H1 (cell line): ENCODE measurements at regions not wholly inside any gene's neighbourhood (a gene's known extent, or its start where the extent isn't known, plus 50 kb on each side); places are given as distances from the start of the nearest gene placed in this dataset.

Source experiments
- CTCF ChIA-PET: fragments of 300-600 bp; sonication (Branson Sonifier 250); formaldehyde crosslinking; loops from one replicate; lab custom pipeline; 2021; ENCODE audit not compliant: partially characterized antibody; lab: Charles Lee
- POLR2A ChIA-PET: fragments of 300-600 bp; sonication (Branson Sonifier 250); formaldehyde crosslinking; loops from one replicate; lab custom pipeline; 2021; ENCODE audit warnings: inconsistent platforms; ENCODE audit not compliant: partially characterized antibody; lab: Charles Lee
- DNase-seq, 2 experiments: peaks; one replicate each; pipeline versions ENCODE4 v3.0.0 to v3.0.0-alpha.2; 2010 to 2022; ENCODE audit warnings: low spot score in 2 of 2, low read depth in 1 of 2, mixed read lengths in 1 of 2
- FAIRE-seq: peaks from 2 replicates; lab custom pipeline; 2011; peaks lifted over from hg19 to GRCh38; lab: Jason Lieb, UNC
- H2AFZ ChIP-seq: 2 replicates; pipeline ENCODE4 v1.8.1; 2012; ENCODE audit warnings: low read length, inconsistent platforms
- H2AK5ac ChIP-seq: 2 replicates; pipeline ENCODE4 v1.6.1; 2013; ENCODE audit warnings: low read depth, low read length
- H2BK120ac ChIP-seq: replicated peaks from 2 replicates; pipeline ENCODE3; 2013; ENCODE audit warnings: low read depth, low read length, inconsistent platforms
- H2BK12ac ChIP-seq: 2 replicates; pipeline ENCODE4 v1.6.1; 2013; ENCODE audit warnings: low read depth, low read length
- H2BK15ac ChIP-seq: 2 replicates; pipeline ENCODE4 v1.6.1; 2013; ENCODE audit warnings: low read length
- H2BK20ac ChIP-seq: 2 replicates; pipeline ENCODE4 v1.6.1; 2013; ENCODE audit warnings: low read length
- H2BK5ac ChIP-seq: 2 replicates; pipeline ENCODE4 v1.6.1; 2013; ENCODE audit warnings: low read depth, low read length
- H3K14ac ChIP-seq: 2 replicates; pipeline ENCODE4 v1.6.1; 2013; ENCODE audit warnings: inconsistent platforms; ENCODE audit not compliant: insufficient read length
- H3K18ac ChIP-seq: 2 replicates; pipeline ENCODE4 v1.6.1; 2013; ENCODE audit warnings: low read length; ENCODE audit errors: extremely low read depth
- H3K23ac ChIP-seq: 2 replicates; pipeline ENCODE4 v1.6.1; 2013; ENCODE audit warnings: inconsistent platforms; ENCODE audit not compliant: insufficient read length
- H3K23me2 ChIP-seq: 2 replicates; pipeline ENCODE4 v1.6.1; 2013; ENCODE audit warnings: low read depth, low read length
- H3K27ac ChIP-seq: 2 replicates; pipeline ENCODE4 v1.6.1; 2011; ENCODE audit warnings: low read depth, low read length, inconsistent platforms
- H3K27me3 ChIP-seq, 4 experiments: replicated peaks in 1 of 4; 1 replicate in 1 of 4; 2 replicates in 3 of 4; pipeline versions ENCODE4 v1.6.1 to v1.8.1; 2011 to 2013; ENCODE audit warnings: low read length in 3 of 4, mild to moderate bottlenecking in 3 of 4, inconsistent platforms in 2 of 4, mixed read lengths in 2 of 4, moderate library complexity in 1 of 4; ENCODE audit not compliant: control insufficient read depth in 3 of 4, insufficient read depth in 3 of 4; ENCODE audit errors: extremely low read depth in 1 of 4
- H3K36me3 ChIP-seq, 4 experiments: 2 replicates each; pipeline versions ENCODE4 v1.6.1 to v1.8.1; 2011 to 2013; ENCODE audit warnings: mild to moderate bottlenecking in 4 of 4, low read length in 3 of 4, moderate library complexity in 2 of 4, control low read depth in 1 of 4, inconsistent platforms in 1 of 4; ENCODE audit not compliant: insufficient read depth in 4 of 4, control insufficient read depth in 2 of 4
- H3K4ac ChIP-seq: replicated peaks from 2 replicates; pipeline ENCODE3; 2013; ENCODE audit warnings: low read length, low read depth, mixed read lengths, inconsistent platforms; ENCODE audit not compliant: insufficient read length
- H3K4me1 ChIP-seq, 4 experiments: replicated peaks in 1 of 4; 1 replicate in 1 of 4; 2 replicates in 3 of 4; pipeline versions ENCODE4 v1.6.1 to v1.8.1; 2011 to 2013; ENCODE audit warnings: low read length in 3 of 4, inconsistent platforms in 2 of 4, mixed read lengths in 1 of 4; ENCODE audit not compliant: insufficient read depth in 4 of 4, control insufficient read depth in 3 of 4
- H3K4me2 ChIP-seq, 2 experiments: 2 replicates each; pipeline versions ENCODE4 v1.6.1 to v1.8.1; 2011 to 2013; ENCODE audit warnings: low read depth in 2 of 2, low read length in 2 of 2, control low read depth in 1 of 2, inconsistent platforms in 1 of 2, mild to moderate bottlenecking in 1 of 2; ENCODE audit not compliant: insufficient read depth in 1 of 2
- H3K4me3 ChIP-seq, 4 experiments: fragments of 200-600, 300-600 bp in 1 of 4; sonication (generic), shearing (Covaris generic), sonication (Bioruptor Twin) in 1 of 4; 2 replicates each; pipeline versions ENCODE4 v1.5.1 to v1.8.1; 2011 to 2016; ENCODE audit warnings: low read length in 4 of 4, low read depth in 3 of 4, control low read depth in 2 of 4, inconsistent platforms in 2 of 4, mild to moderate bottlenecking in 2 of 4, mixed read lengths in 1 of 4, moderate library complexity in 1 of 4; ENCODE audit not compliant: insufficient read depth in 2 of 4; ENCODE audit errors: extremely low read depth in 1 of 4
- H3K56ac ChIP-seq: replicated peaks from 2 replicates; pipeline ENCODE3; 2013; ENCODE audit warnings: low read depth, mild to moderate bottlenecking, mixed read lengths, low read length, inconsistent platforms; ENCODE audit not compliant: insufficient read length
- H3K79me1 ChIP-seq: 2 replicates; pipeline ENCODE4 v1.6.1; 2013; ENCODE audit warnings: low read depth, low read length, control low read depth
- H3K79me2 ChIP-seq, 2 experiments: 2 replicates each; pipeline versions ENCODE4 v1.6.1 to v1.8.1; 2012 to 2013; ENCODE audit warnings: low read length in 2 of 2, mild to moderate bottlenecking in 2 of 2, inconsistent platforms in 1 of 2; ENCODE audit not compliant: insufficient read depth in 2 of 2, control insufficient read depth in 1 of 2
- H3K9ac ChIP-seq, 4 experiments: replicated peaks in 1 of 4; 1 replicate in 1 of 4; 2 replicates in 3 of 4; pipeline versions ENCODE4 v1.6.1 to v1.8.1; 2011 to 2013; ENCODE audit warnings: low read depth in 3 of 4, low read length in 3 of 4, control low read depth in 2 of 4, mild to moderate bottlenecking in 2 of 4, moderate library complexity in 2 of 4, inconsistent platforms in 1 of 4; ENCODE audit errors: extremely low read depth in 1 of 4
- H3K9me3 ChIP-seq, 2 experiments: 2 replicates each; pipeline versions ENCODE4 v1.6.1 to v1.8.1; 2012 to 2013; ENCODE audit warnings: mild to moderate bottlenecking in 2 of 2, moderate library complexity in 2 of 2, control low read depth in 1 of 2, inconsistent platforms in 1 of 2, low read depth in 1 of 2, low read length in 1 of 2, mixed read lengths in 1 of 2; ENCODE audit not compliant: insufficient read depth in 2 of 2
- H4K20me1 ChIP-seq, 2 experiments: replicated peaks in 1 of 2; 2 replicates each; pipeline versions ENCODE3 to v1.8.1; 2011 to 2013; ENCODE audit warnings: inconsistent platforms in 2 of 2, low read length in 2 of 2, mild to moderate bottlenecking in 1 of 2; ENCODE audit not compliant: insufficient read depth in 2 of 2, control insufficient read depth in 1 of 2
- H4K5ac ChIP-seq: 2 replicates; pipeline ENCODE4 v1.6.1; 2013; ENCODE audit warnings: low read length, low read depth, mixed read lengths, inconsistent platforms; ENCODE audit not compliant: insufficient read length
- H4K8ac ChIP-seq: 2 replicates; pipeline ENCODE4 v1.8.0; 2013; ENCODE audit warnings: mild to moderate bottlenecking, moderate library complexity, low read length, inconsistent platforms; ENCODE audit not compliant: insufficient read depth; ENCODE audit errors: extremely low read depth
- H4K91ac ChIP-seq: replicated peaks from 2 replicates; pipeline ENCODE3; 2013; ENCODE audit warnings: low read length, mixed read lengths, inconsistent platforms; ENCODE audit not compliant: insufficient read length
- BCL11A ChIP-seq, 2 experiments: IDR thresholded peaks; one replicate each; pipeline ENCODE4 v1.6.1; 2011; ENCODE audit warnings: low read depth in 2 of 2, low read length in 2 of 2, mild to moderate bottlenecking in 2 of 2
- CBX8 ChIP-seq: fragments of 300-800, 300-1000 bp; sonication (generic); IDR thresholded peaks from 2 replicates; pipeline ENCODE4 v1.7.1; 2016; ENCODE audit warnings: low read depth, low read length, borderline replicate concordance
- CEBPB ChIP-seq: IDR thresholded peaks from 2 replicates; pipeline ENCODE4 v1.6.1; 2012; ENCODE audit warnings: low read depth, low read length
- CHD1 ChIP-seq: IDR thresholded peaks from 2 replicates; pipeline ENCODE4 v1.6.1; 2012; ENCODE audit warnings: low read depth, low read length, improper control_type of control experiment
- POLR2A ChIP-seq, 2 experiments: IDR thresholded peaks; 1 replicate in 1 of 2; 2 replicates in 1 of 2; pipeline ENCODE4 v1.6.1; 2011; ENCODE audit warnings: low read depth in 2 of 2, low read length in 2 of 2, mild to moderate bottlenecking in 2 of 2; ENCODE audit errors: control extremely low read depth in 1 of 2
- POU5F1 ChIP-seq: IDR thresholded peaks from 2 replicates; pipeline ENCODE4 v1.6.1; 2011; ENCODE audit warnings: low read depth, mild to moderate bottlenecking, low read length, moderate library complexity
- SAP30 ChIP-seq: fragments of 300-600 bp; sonication (generic); IDR thresholded peaks from 2 replicates; pipeline ENCODE4 v1.7.1; 2012; ENCODE audit warnings: low read length, moderate library complexity, mild to moderate bottlenecking, inconsistent platforms; ENCODE audit not compliant: insufficient read depth, insufficient replicate concordance
- SIN3A ChIP-seq, 2 experiments: IDR thresholded peaks in 1 of 2; conservative IDR thresholded peaks in 1 of 2; 2 replicates each; pipeline ENCODE4 v1.6.1; 2011 to 2012; ENCODE audit warnings: low read length in 2 of 2, improper control_type of control experiment in 1 of 2, low read depth in 1 of 2, mild to moderate bottlenecking in 1 of 2
- SIX5 ChIP-seq: IDR thresholded peaks from 2 replicates; pipeline ENCODE4 v1.6.1; 2011; ENCODE audit warnings: mild to moderate bottlenecking, low read depth, low read length
- SP1 ChIP-seq: IDR thresholded peaks from 2 replicates; pipeline ENCODE4 v1.6.1; 2011; ENCODE audit warnings: low read depth, low read length
- SRF ChIP-seq: IDR thresholded peaks from 2 replicates; pipeline ENCODE4 v1.6.1; 2011; ENCODE audit warnings: mild to moderate bottlenecking, low read depth, low read length, moderate library complexity
- WGBS, 2 experiments: shearing (Covaris generic) in 1 of 2; methylation state at CpG; one replicate each; pipeline versions ENCODE4 v1.1.6 to v1.1.7; 2013 to 2015; ENCODE audit warnings: low lambda C conversion rate in 2 of 2, mixed read lengths in 2 of 2, inconsistent platforms in 1 of 2, low coverage in 1 of 2, missing lambda C conversion rate in 1 of 2; ENCODE audit not compliant: insufficient replicate concordance in 2 of 2, insufficient coverage in 1 of 2, insufficient read length in 1 of 2; ENCODE audit errors: extremely low coverage in 1 of 2, missing lambda C conversion rate in 1 of 2; 5-methylcytosine and 5-hydroxymethylcytosine counted together

GRCh38 chr2:120971866-120972265 lies 236.2 kb downstream of the GLI2 start:
- ChIA-PET POLR2A (interaction anchor here (1.2 kb wide), 3 partner anchors 13 to 103 kb away, joined by 3 to 5 read pairs (median 3); no protein-coding TSS in a partner anchor), CTCF (interaction anchor here (1.0 to 1.8 kb wide), 4 partner anchors 13 to 276 kb away, joined by 3 to 5 read pairs (median 4); no protein-coding TSS in a partner anchor)
- Histone ChIP-seq H3K56ac (no peak overlapping the region), H3K9ac (no peak overlapping the region), H2BK15ac (no peak overlapping the region), H3K14ac (no peak overlapping the region), H4K20me1 (peaks cover 0 to 22% of the 10 kb centered on the region in 2 experiments), H3K27me3 (no peaks in the 10 kb centered on the region), H4K8ac (no peak overlapping the region; the same call in 1 of the 2 replicates), H3K79me2 (no peaks in the 10 kb centered on the region), H3K36me3 (peaks cover 17 to 67% (median 46%) of the 10 kb centered on the region in 4 experiments; a peak in 7 of 8 replicates), H2BK5ac (no peak overlapping the region), H3K27ac (no peak overlapping the region), H4K5ac (no peak overlapping the region), H3K4me2 (no peak overlapping the region), H4K91ac (no peak overlapping the region), H2AK5ac (no peak overlapping the region), H3K4me1 (no peaks in the 10 kb centered on the region; a peak in 2 of 7 replicates), H3K18ac (no peak overlapping the region), H2BK120ac (no peak overlapping the region), H3K23ac (no peak overlapping the region), H3K4ac (no peak overlapping the region), H2AFZ (no peak overlapping the region), H3K9me3 (no peaks in the 10 kb centered on the region), H3K79me1 (no peaks in the 10 kb centered on the region), H3K23me2 (0 out of 2 replicates have a peak, but pooled peaks cover 3% of the 10 kb centered on the region), H3K4me3 (no peak overlapping the region), H2BK12ac (no peak overlapping the region), H2BK20ac (no peak overlapping the region)
- DNase-seq (no peak), FAIRE-seq (no peak)
- 91% methylated on average over 12 of the region's 12 CpGs; no CpG with 5 or more reads in 1 of the 2 experiments for WGBS, 2 experiments
- TF ChIP-seq SRF (no peak), CHD1 (no peak), CBX8 (no peak), CEBPB (no peak), POU5F1 (no peak), SIX5 (no peak), SAP30 (no peak), SP1 (no peak), BCL11A (IDR thresholded peaks at IDR 0.05; ENCODE audit: low read depth in 2 of 2, low read length in 2 of 2) (no peak), SIN3A (conservative IDR thresholded peaks at IDR 0.05 in 1 of 2, IDR thresholded peaks at IDR 0.05 in 1 of 2; ENCODE audit: low read depth in 1 of 2, low read length in 2 of 2) (no peak), POLR2A (IDR thresholded peaks at IDR 0.05; ENCODE audit: control extremely low read depth in 1 of 2, low read depth in 2 of 2, low read length in 2 of 2) (no peak)
